ENCODE measurements at regions not wholly inside any gene's neighbourhood (a gene's known extent, or its start where the extent isn't known, plus 50 kb on each side); places are given as distances from the start of the nearest gene placed in this dataset.

DNA sequence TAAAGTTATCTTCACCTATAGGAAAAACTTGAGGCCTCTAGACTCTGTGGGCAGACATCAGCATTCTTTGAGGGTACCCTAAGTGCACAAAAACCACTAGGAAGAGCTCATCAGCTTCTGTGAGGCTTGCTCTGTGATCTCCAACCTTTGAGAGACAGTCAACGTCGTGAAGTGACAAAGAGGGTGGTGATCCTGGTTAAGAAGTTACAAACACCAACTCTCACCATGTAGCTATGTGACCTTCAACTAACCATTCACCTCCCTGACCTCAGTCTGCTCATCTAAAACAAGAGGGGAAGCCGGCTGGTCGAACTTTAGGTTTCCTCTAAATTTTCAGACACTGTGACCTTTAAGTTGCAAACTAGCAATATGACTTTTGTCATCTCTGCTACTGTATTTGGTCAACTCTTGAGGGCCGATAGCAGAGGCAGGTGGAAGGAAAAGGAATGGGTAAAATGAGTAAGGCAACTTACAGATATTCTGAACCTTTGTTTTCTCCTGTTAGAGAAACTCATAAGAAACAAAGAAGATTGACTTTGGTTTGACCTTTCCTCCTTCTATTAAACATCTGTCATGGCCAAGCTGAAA, 103.2 kb upstream of the PARP11 start:
- POLR2A ChIA-PET, result no interaction called here
- DNase-seq (ENCODE audit: extremely low spot score), result no peak
- CTCF ChIA-PET, result interaction anchor here (1.5 to 1.8 kb wide), 3 partner anchors 12 to 22 kb away, joined by 4 to 5 read pairs (median 4); no protein-coding TSS in a partner anchor
- TF ChIP-seq, protein P1, sequence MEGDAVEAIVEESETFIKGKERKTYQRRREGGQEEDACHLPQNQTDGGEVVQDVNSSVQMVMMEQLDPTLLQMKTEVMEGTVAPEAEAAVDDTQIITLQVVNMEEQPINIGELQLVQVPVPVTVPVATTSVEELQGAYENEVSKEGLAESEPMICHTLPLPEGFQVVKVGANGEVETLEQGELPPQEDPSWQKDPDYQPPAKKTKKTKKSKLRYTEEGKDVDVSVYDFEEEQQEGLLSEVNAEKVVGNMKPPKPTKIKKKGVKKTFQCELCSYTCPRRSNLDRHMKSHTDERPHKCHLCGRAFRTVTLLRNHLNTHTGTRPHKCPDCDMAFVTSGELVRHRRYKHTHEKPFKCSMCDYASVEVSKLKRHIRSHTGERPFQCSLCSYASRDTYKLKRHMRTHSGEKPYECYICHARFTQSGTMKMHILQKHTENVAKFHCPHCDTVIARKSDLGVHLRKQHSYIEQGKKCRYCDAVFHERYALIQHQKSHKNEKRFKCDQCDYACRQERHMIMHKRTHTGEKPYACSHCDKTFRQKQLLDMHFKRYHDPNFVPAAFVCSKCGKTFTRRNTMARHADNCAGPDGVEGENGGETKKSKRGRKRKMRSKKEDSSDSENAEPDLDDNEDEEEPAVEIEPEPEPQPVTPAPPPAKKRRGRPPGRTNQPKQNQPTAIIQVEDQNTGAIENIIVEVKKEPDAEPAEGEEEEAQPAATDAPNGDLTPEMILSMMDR (IDR thresholded peaks at IDR 0.05; ENCODE audit: control extremely low read depth, extremely low read depth, low read depth, missing control alignments), result no peak

DNA sequence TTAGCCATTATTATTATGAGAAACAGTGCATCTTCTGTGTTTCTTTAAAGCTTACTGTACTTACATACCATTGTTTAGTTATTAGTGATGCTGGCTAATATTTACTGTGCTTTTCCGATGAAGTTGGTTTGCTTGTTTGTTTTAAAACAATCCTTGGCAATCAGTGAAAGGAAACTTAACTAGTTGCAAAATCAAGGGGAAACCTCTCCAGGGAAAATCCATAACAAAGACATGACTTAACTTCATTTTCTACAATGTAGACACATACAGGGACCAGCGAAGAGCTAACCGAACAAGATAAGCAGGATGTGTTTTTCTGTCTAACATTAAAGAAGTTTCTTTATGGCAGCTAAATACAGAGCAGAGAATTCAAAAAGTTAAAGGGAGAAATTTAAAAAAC, 102.5 kb upstream of the PARP11 start:
- DNase-seq (ENCODE audit: extremely low spot score), result no peak
- ChIA-PET POLR2A (no interaction called here), CTCF (interaction anchor here (1.5 to 1.9 kb wide), 4 partner anchors 11 to 23 kb away, joined by 4 to 5 read pairs (median 4); no protein-coding TSS in a partner anchor)
- TF ChIP-seq, protein P1 (IDR thresholded peaks at IDR 0.05; ENCODE audit: control extremely low read depth, extremely low read depth, low read depth, missing control alignments), result no peak

DNA sequence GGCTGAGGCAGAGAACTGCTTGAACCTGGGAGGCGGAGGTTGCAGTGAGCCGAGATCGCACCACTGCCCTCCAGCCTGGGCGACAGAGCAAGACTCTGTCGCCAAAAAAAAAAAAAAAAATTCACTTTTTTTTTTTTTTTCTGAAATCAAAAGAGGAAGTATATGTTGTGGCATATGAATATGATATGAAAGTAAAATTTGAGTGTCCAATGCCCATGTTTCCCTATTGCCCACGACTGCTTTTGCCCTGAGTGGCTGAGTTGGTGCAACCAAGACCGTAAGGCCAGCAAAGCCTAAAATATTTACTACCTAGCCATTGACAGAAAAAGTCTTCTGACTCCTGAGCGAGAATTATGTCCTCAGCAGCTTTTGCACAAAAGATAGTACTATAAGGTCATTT, 101.7 kb upstream of the PARP11 start:
- no peak for DNase-seq (ENCODE audit: extremely low spot score)
- ChIA-PET CTCF (interaction anchor here (1.1 to 1.9 kb wide), 4 partner anchors 10 to 674 kb away, joined by 3 to 5 read pairs (median 4); no protein-coding TSS in a partner anchor), POLR2A (no interaction called here)
- TF ChIP-seq, protein P1 (IDR thresholded peaks at IDR 0.05; ENCODE audit: control extremely low read depth, extremely low read depth, low read depth, missing control alignments), result no peak

DNA sequence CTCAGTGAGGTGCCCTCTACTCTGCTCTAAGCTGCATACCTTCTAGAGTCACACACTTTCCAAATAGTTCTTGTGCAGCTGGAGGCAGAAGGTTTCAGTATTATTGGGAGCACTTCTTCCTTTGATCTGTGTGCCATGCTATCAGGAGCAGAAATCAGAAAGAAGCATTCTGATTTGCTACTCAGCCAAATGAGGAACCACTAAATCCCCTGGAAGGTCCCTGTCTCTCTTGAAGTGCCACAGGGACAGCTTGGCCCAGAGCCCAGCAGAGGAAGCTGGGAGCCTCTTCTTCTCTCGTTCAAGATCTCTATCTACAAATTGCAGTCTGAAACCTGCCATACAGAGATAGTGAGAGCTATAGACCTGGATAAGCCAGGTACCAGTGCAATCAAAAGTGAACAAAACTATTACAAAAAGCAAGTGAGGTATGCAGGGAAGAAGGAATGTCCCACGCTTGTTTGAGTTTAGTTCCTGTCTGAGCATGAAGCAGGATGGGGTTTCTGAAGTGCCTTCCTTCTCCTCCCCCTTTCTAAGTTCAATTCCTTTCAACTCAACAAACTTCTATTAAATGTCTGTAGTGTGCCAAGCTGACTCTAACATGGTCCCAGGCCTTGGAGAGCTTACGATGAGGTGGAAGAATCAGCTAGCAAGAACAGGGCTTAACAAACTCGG, 100.9 kb upstream of the PARP11 start:
- ChIA-PET POLR2A (no interaction called here), CTCF (interaction anchor here (0.9 to 1.9 kb wide), 6 partner anchors 9 to 674 kb away, joined by 3 to 4 read pairs (median 4); no protein-coding TSS in a partner anchor)
- TF ChIP-seq, protein P1 (IDR thresholded peaks at IDR 0.05; ENCODE audit: control extremely low read depth, extremely low read depth, low read depth, missing control alignments), result no peak
- no peak for DNase-seq (ENCODE audit: extremely low spot score)

DNA sequence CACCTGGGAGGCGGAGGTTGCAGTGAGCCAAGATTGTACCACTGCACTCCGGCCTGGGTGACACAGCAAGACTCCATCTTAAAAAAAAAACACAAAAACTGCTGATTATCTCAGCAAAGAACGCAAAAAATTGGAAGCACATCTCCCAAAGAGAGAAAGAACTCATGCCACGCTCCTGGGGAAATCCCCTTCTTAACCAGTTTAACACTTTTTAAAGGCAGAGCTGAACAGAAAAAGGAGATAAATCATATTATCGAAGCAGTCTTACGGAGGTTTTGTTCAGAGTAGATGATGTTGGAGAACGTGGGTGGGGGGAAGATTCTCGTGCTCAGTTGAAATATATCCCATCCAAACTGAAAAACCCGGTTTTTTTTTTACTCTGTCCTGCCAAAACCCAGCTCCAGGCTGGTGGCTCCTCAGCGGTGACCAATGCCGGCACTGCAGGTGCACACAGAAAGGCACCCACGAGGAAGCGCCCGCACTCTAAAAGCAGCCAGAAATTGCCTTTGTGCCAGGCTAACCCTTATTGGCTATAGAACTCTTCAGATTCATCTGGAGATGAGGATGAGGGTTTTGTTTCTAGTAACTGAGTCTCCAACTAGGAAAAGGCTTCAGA, 100.2 kb upstream of the PARP11 start:
- ChIA-PET CTCF (interaction anchor here (0.9 to 1.9 kb wide), 6 partner anchors 8 to 303 kb away, joined by 3 to 4 read pairs (median 4); no protein-coding TSS in a partner anchor), POLR2A (no interaction called here)
- TF ChIP-seq, protein P1 (IDR thresholded peaks at IDR 0.05; ENCODE audit: control extremely low read depth, extremely low read depth, low read depth, missing control alignments), result no peak
- DNase-seq (ENCODE audit: extremely low spot score), result no peak

DNA sequence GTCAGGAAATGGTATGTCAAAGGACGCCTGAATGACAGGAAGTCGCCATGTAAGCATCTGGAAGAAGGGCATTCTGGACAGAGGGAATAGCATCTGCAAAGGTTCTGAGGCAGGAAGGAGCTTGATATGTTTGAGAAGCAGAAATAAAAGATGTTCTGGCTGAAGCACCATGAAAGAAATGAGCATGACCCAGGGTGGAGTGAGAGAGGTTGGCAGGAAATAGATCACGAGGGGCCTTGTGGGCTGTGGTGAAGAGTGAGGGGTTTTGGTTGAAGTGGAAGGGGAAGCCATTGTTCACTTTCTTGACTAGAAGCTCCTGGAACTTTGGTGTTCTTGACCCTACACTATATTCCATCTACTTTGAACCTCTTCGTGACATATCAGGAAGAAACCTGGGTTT, 99.4 kb upstream of the PARP11 start:
- ChIA-PET CTCF (interaction anchor here (1.3 to 1.8 kb wide), 2 partner anchors 87 to 304 kb away, joined by 3 to 4 read pairs; no protein-coding TSS in a partner anchor), POLR2A (no interaction called here)
- TF ChIP-seq, protein P1 (IDR thresholded peaks at IDR 0.05; ENCODE audit: control extremely low read depth, extremely low read depth, low read depth, missing control alignments), result no peak
- DNase-seq (ENCODE audit: extremely low spot score), result no peak

All from GM10248 (cell line).